Nephron progenitor cell (in vitro differentiated cells): ENCODE measurements at regions not wholly inside any gene's neighbourhood (a gene's known extent, or its start where the extent isn't known, plus 50 kb on each side); places are given as distances from the start of the nearest gene placed in this dataset.

Source experiments
- DNase-seq: peaks from one replicate; pipeline ENCODE4 v3.0.0; 2021
- H3K27ac Mint-ChIP-seq: 2 replicates; pipeline ENCODE4 v1.8.0; 2021; ENCODE audit warnings: mild to moderate bottlenecking, moderate library complexity, mixed read lengths
- H3K27me3 Mint-ChIP-seq: 2 replicates; pipeline ENCODE4 v1.8.0; 2021; ENCODE audit warnings: mild to moderate bottlenecking, low read depth, mixed read lengths; ENCODE audit not compliant: poor library complexity
- H3K36me3 Mint-ChIP-seq: 2 replicates; pipeline ENCODE4 v1.8.0; 2021; ENCODE audit warnings: low read depth, mixed read lengths
- H3K4me1 Mint-ChIP-seq: 2 replicates; pipeline ENCODE4 v1.8.0; 2021; ENCODE audit warnings: mixed read lengths
- H3K4me3 Mint-ChIP-seq: 2 replicates; pipeline ENCODE4 v1.8.0; 2021; ENCODE audit warnings: mild to moderate bottlenecking, moderate library complexity, mixed read lengths
- H3K9me3 Mint-ChIP-seq: 2 replicates; pipeline ENCODE4 v1.8.0; 2021; ENCODE audit warnings: mild to moderate bottlenecking, moderate library complexity, mixed read lengths
- TF ChIP-seq, protein P1 (sequence below): fragments of 200-600 bp; sonication (generic); IDR thresholded peaks from 2 replicates; pipeline ENCODE4 v1.5.0; 2021; ENCODE audit warnings: antibody characterized with exemption

DNA sequence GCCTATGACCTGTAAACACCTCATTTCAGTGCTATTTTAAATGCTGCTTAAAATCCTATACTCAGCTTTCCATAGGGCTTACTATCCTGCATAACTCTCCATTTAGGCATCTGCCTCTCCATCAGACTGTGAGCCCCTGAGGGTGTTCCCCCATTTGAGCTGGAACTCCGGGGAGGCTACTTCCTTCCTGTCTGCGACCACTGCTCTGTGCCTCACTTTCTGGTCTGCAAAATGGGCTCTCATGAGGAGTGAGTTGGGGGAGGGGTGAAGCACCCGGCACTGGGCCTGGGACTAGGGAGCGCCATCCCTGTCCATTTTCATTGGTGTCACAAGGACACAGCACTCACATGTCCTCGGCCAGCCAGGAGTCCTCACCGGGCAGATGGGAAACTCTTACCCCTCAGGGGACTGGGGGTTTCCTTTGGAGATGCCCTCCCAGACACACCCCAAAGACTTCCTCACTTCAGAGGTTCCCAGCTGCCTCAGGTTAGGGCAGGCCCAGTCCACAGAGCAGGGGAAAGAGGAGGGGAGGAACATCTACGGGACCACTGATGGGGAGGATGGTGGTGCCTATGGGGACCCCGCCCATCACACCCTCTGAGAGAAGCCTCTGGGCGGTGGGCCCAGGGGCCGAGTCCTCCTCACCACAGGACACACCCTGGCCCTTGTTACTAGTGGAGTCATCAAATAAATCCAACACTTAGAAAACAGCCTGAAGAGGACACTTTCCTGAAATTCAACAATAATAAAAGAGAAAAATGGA, 134.9 kb downstream of the MATN1 start:
- no peak for DNase-seq
- no peak overlapping the region for H3K4me3 Mint-ChIP-seq
- H3K4me1 Mint-ChIP-seq, result no peaks in the 10 kb centered on the region
- peaks cover 46% of the 10 kb centered on the region for H3K27me3 Mint-ChIP-seq
- H3K27ac Mint-ChIP-seq, result no peak overlapping the region
- no peaks in the 10 kb centered on the region for H3K36me3 Mint-ChIP-seq
- peaks cover 30% of the 10 kb centered on the region for H3K9me3 Mint-ChIP-seq
- TF ChIP-seq, protein P1, sequence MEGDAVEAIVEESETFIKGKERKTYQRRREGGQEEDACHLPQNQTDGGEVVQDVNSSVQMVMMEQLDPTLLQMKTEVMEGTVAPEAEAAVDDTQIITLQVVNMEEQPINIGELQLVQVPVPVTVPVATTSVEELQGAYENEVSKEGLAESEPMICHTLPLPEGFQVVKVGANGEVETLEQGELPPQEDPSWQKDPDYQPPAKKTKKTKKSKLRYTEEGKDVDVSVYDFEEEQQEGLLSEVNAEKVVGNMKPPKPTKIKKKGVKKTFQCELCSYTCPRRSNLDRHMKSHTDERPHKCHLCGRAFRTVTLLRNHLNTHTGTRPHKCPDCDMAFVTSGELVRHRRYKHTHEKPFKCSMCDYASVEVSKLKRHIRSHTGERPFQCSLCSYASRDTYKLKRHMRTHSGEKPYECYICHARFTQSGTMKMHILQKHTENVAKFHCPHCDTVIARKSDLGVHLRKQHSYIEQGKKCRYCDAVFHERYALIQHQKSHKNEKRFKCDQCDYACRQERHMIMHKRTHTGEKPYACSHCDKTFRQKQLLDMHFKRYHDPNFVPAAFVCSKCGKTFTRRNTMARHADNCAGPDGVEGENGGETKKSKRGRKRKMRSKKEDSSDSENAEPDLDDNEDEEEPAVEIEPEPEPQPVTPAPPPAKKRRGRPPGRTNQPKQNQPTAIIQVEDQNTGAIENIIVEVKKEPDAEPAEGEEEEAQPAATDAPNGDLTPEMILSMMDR, result no peak

DNA sequence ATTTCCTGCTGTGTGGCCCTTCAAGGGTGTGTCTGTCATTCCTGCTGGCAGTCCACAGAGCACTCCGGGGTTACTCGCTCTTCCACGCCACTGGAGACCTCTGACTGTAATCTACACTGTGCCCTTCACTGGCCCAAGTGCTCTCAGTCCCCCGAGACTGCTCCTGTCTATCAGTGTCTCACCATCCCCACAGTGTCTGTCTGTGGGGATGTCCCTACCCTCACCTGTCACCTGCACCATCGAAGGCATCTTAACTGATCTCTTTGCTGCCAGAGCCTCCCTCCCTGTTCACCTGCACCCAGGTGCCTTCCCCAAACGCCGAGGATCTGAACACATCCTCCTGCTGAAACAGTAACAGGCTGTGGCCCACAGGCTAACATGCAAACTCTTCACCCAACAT, 136.7 kb downstream of the MATN1 start:
- Mint-ChIP-seq H3K27me3 (peaks cover 30% of the 10 kb centered on the region), H3K4me3 (no peak overlapping the region), H3K36me3 (no peaks in the 10 kb centered on the region), H3K4me1 (no peaks in the 10 kb centered on the region), H3K9me3 (peaks cover 32% of the 10 kb centered on the region), H3K27ac (no peak overlapping the region)
- DNase-seq, result no peak
- TF ChIP-seq, protein P1, result no peak

DNA sequence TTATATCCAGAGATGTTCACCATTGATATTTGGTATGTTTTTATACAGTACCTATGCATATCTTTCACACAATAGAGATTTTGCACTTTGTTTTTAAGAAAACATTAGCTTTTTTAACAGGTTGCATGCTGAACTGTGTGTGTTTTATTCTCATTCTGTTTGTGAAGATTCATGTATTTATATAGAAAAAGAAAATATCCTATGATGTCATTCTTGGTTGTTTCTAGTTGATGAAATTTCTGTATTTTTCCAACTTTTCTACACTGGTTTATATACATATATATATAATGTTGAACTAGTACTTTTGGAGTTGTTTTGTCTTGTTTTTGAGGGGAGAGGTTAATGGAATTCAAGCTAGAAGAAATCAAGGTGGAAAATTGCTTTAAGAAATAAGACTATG, 143.8 kb downstream of the MATN1 start:
- TF ChIP-seq, protein P1, result no peak
- DNase-seq, result no peak
- Mint-ChIP-seq H3K4me3 (no peak overlapping the region), H3K27ac (no peak overlapping the region), H3K4me1 (no peaks in the 10 kb centered on the region), H3K27me3 (peaks cover 24% of the 10 kb centered on the region), H3K36me3 (no peaks in the 10 kb centered on the region), H3K9me3 (peaks cover 29% of the 10 kb centered on the region)

DNA sequence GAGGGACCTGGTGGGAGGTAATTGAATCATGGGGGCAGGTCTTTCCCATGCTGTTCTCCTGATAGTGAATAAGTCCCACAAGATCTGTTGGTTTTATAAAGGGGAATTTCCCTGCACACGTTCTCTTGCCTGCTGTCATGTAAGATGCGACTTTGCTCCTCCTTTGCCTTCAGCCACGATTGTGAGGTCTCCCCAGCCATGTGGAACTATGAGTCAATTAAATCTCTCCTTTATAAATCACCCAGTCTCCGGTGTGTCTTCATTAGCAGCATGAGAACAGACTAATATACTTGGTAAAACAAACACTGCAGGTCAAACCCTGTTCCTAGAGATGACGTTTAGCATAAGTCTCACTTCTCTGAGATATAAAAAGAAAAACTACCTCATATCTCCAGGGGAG, 148.3 kb downstream of the MATN1 start:
- H3K27ac Mint-ChIP-seq, result no peak overlapping the region
- H3K36me3 Mint-ChIP-seq, result no peaks in the 10 kb centered on the region
- no peaks in the 10 kb centered on the region for H3K4me1 Mint-ChIP-seq
- no peaks in the 10 kb centered on the region for H3K9me3 Mint-ChIP-seq
- H3K4me3 Mint-ChIP-seq, result no peak overlapping the region
- DNase-seq, result no peak
- peaks cover 24% of the 10 kb centered on the region for H3K27me3 Mint-ChIP-seq
- TF ChIP-seq, protein P1, result no peak

DNA sequence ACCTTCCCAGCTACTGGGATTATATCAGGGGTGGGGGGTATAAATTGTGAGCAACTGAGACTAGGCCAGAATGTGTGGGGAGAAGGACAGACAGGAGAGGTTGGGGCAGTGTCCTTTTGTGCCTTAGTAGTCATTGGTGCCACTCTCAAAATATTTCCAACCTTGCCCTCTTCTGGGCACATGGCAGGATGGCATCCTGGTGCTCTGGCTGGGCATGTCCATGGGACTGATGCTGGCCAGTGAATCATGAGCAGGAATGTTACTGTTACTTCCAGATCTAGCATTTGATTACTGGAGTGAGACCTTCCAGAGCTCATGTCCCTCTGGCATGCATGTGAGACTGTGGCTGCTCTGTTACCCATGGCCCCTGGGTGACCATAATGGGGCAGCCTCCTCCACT, 151.2 kb downstream of the MATN1 start:
- H3K9me3 Mint-ChIP-seq, result peaks cover 5% of the 10 kb centered on the region
- DNase-seq, result no peak
- H3K27me3 Mint-ChIP-seq, result peaks cover 16% of the 10 kb centered on the region
- TF ChIP-seq, protein P1, result no peak
- no peak overlapping the region for H3K4me3 Mint-ChIP-seq
- H3K4me1 Mint-ChIP-seq, result no peaks in the 10 kb centered on the region
- H3K36me3 Mint-ChIP-seq, result no peaks in the 10 kb centered on the region
- H3K27ac Mint-ChIP-seq, result no peak overlapping the region

DNA sequence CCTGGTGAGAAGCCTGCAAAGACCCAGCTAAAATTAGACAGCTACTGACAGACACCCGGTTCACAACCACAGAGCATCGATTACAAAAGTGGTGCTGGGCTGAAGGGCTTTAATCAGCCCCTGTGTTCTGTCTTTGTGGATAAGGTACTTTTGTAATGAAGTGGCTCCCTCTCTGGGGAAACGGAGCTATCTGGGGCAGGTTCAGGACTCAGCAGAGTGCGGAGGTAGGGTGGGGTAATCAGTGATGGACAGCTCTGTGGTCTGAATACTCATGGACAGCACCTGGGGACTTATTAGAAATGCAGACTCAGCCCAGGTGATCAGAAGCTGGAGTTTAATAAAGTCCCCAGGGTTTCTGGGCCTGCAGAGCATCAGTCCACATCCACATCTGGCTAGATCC, 152.0 kb downstream of the MATN1 start:
- Mint-ChIP-seq H3K4me3 (no peak overlapping the region), H3K4me1 (no peaks in the 10 kb centered on the region), H3K27ac (no peak overlapping the region), H3K27me3 (peaks cover 16% of the 10 kb centered on the region), H3K36me3 (no peaks in the 10 kb centered on the region), H3K9me3 (peaks cover 6% of the 10 kb centered on the region)
- no peak for DNase-seq
- TF ChIP-seq, protein P1, result no peak
